Thoracic aorta (tissue), 2 donors: ENCODE measurements at regions not wholly inside any gene's neighbourhood (a gene's known extent, or its start where the extent isn't known, plus 50 kb on each side); places are given as distances from the start of the nearest gene placed in this dataset.

Source experiments
- ATAC-seq: fragments of 150-250 bp; one replicate; pipeline ENCODE4 v1.8.0; 2017; ENCODE audit warnings: low read depth; ENCODE audit not compliant: insufficient number of reproducible peaks, low FRiP score
- DNase-seq: peaks from one replicate; pipeline ENCODE4 v3.0.0-alpha.2; 2020; ENCODE audit warnings: low spot score
- H3K27ac ChIP-seq, 2 donors: fragments of 200-600 bp; sonication (generic); 1 replicate in 1 of 2; 2 replicates in 1 of 2; pipeline ENCODE4 v1.5.1; 2016; ENCODE audit warnings: mild to moderate bottlenecking in 2 of 2, moderate library complexity in 2 of 2
- H3K27me3 ChIP-seq: fragments of 200-600 bp; sonication (generic); replicated peaks from 2 replicates; pipeline ENCODE4 v1.6.0; 2016; ENCODE audit warnings: mild to moderate bottlenecking; ENCODE audit not compliant: insufficient read depth
- H3K36me3 ChIP-seq: fragments of 200-600 bp; sonication (generic); one replicate; pipeline ENCODE4 v1.5.1; 2016
- H3K4me1 ChIP-seq, 2 donors: fragments of 200-600 bp; sonication (generic); 1 replicate in 1 of 2; 2 replicates in 1 of 2; pipeline versions ENCODE4 v1.5.1 to v1.6.0; 2016; ENCODE audit warnings: low read depth in 2 of 2, mild to moderate bottlenecking in 1 of 2; ENCODE audit not compliant: control insufficient read depth in 1 of 2
- H3K4me3 ChIP-seq: fragments of 200-600 bp; sonication (generic); 2 replicates; pipeline ENCODE4 v1.5.1; 2016; ENCODE audit warnings: mild to moderate bottlenecking
- H3K9me3 ChIP-seq: fragments of 200-600 bp; sonication (generic); 2 replicates; pipeline ENCODE4 v1.5.1; 2016
- TF ChIP-seq, protein P1 (sequence below): fragments of 200-600 bp; sonication (generic); IDR thresholded peaks from one replicate; pipeline ENCODE4 v1.5.1; 2019; ENCODE audit warnings: antibody characterized with exemption

DNA sequence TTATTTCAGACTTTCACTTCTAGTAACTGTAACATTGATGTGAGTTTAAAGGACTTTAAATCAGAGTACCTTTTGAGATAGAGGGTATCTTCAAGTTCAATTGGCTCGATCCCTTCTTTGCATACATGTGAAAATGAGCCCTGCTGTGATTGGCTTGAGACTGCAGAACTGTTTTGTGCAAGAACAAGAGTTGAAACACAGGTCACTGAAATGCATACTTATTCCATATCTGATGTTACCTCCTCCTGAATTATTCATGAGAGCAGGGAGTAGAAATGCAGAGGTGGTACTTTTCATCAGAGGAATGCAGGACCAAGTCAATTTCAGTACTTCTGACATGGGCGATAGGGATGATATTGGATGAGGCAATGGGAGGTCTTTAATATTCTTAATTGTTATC lies 459.5 kb downstream of the TLR4 start:
- Histone ChIP-seq H3K36me3 (no peaks in the 10 kb centered on the region), H3K4me3 (no peak overlapping the region), H3K27me3 (no peaks in the 10 kb centered on the region), H3K4me1 (no peaks in the 10 kb centered on the region), H3K27ac (no peak overlapping the region), H3K9me3 (no peaks in the 10 kb centered on the region)
- TF ChIP-seq, protein P1, sequence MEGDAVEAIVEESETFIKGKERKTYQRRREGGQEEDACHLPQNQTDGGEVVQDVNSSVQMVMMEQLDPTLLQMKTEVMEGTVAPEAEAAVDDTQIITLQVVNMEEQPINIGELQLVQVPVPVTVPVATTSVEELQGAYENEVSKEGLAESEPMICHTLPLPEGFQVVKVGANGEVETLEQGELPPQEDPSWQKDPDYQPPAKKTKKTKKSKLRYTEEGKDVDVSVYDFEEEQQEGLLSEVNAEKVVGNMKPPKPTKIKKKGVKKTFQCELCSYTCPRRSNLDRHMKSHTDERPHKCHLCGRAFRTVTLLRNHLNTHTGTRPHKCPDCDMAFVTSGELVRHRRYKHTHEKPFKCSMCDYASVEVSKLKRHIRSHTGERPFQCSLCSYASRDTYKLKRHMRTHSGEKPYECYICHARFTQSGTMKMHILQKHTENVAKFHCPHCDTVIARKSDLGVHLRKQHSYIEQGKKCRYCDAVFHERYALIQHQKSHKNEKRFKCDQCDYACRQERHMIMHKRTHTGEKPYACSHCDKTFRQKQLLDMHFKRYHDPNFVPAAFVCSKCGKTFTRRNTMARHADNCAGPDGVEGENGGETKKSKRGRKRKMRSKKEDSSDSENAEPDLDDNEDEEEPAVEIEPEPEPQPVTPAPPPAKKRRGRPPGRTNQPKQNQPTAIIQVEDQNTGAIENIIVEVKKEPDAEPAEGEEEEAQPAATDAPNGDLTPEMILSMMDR, result no peak
- no peak for ATAC-seq
- DNase-seq, result no peak

DNA sequence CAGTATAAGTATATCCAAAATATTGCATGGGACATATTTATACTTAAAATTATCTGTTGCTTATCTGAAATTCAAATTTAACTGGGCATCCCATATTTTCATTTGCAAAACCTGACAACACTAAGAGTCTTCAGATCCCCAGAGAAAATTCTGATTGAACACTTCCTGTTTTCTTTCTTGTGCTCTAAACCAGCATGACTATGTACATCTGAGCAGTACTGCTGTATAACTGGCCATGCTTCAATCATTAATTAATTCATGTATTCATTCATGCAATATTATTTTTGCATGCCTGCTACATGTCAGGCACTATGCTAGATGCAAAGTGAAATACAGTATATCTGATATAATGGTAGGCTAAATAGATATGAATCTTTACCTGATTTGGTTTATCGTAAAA lies 461.2 kb downstream of the TLR4 start:
- H3K9me3 ChIP-seq, result no peaks in the 10 kb centered on the region
- DNase-seq (no peak), ATAC-seq (no peak)
- TF ChIP-seq, protein P1, result no peak
- H3K4me1 ChIP-seq, result no peaks in the 10 kb centered on the region
- no peak overlapping the region for H3K27ac ChIP-seq
- H3K4me3 ChIP-seq, result no peak overlapping the region
- H3K27me3 ChIP-seq, result no peaks in the 10 kb centered on the region
- no peaks in the 10 kb centered on the region for H3K36me3 ChIP-seq

DNA sequence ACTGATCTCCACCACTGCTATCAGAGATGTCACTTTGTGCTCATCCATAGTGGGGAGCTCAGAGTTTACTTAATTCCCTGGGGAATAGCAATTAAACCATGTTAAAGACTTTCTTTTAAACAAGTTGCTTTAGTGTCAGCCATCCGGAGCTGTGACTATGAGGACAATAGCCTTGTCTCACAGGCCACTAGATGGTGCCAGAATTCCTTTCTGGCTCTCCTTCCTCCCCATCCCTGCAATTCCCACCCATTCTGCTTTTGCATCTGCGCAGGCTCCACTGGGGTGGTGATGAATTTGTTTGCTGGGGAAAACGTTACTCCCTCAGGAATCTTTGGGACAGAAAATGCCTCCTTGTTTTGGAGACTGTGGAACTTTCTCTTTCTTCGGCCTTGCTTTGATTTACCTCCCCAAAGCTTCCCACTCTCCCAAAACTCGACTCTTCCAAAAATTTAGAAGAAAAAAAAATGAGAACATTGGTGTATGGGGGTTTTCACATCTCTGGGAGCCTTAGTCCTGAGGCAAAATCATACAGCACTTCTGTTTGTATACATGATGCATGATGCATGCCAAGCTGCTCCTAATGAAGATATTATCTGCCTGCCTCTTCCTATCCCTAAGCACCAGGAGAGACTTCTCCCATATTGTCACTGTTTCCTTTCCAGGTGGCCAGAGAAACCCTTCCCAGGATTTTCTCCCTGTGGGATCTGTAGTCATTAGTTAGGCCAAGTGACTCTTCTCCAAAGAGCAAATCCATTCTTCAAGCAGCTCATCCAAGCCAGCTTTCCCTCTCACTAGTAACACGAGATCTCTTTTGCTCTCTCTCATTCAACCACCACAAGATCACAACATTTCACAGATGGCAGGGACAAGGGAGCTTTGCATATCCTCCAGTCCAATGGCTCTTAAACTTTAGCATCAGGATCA lies 466.1 kb downstream of the TLR4 start:
- Histone ChIP-seq H3K36me3 (no peaks in the 10 kb centered on the region), H3K9me3 (no peaks in the 10 kb centered on the region), H3K4me1 (no peaks in the 10 kb centered on the region), H3K27ac (no peak overlapping the region), H3K4me3 (no peak overlapping the region), H3K27me3 (no peaks in the 10 kb centered on the region)
- ATAC-seq, result no peak
- TF ChIP-seq, protein P1, result no peak
- DNase-seq, result no peak

DNA sequence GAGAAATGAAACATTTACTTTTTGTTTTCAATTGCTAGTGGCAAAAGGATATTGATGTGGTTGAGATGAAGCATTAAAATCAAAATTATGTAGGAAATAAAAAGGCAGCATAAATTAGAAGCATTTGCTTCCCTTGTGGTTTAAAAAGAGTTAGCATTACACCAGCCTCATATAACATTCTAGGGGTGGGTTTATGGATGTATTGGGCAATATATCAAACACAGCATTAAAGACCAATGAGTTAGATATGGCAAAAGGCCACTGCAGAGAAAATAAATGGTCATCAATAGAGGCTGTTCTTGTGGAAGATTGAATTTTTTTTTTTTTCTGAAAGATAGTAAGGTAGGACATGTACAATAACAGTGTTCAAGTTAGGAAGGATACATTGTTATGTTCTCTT lies 473.0 kb downstream of the TLR4 start:
- no peaks in the 10 kb centered on the region for H3K9me3 ChIP-seq
- ATAC-seq (no peak), DNase-seq (no peak)
- no peak overlapping the region for H3K4me3 ChIP-seq
- H3K36me3 ChIP-seq, result no peaks in the 10 kb centered on the region
- no peaks in the 10 kb centered on the region for H3K27me3 ChIP-seq
- no peak overlapping the region for H3K27ac ChIP-seq
- H3K4me1 ChIP-seq, result no peaks in the 10 kb centered on the region
- TF ChIP-seq, protein P1, result no peak

DNA sequence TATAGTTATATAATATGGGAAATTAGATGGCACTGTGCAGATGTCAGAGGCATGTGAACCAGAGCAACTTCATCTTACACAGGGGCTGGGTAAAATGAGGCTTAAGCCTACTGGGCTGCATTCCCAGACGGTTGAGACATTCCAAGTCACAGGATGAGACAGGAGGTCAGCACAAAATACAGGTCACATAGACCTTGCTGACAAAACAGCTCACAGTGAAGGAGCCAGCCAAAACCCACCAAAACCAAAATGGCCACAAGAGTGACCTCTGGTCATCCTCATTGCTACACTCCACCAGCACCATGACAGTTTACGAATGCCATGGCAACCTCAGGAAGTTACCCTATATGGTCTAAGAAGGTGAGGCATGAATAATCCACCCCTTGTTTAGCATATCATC lies 479.4 kb downstream of the TLR4 start:
- DNase-seq, result no peak
- H3K9me3 ChIP-seq, result no peaks in the 10 kb centered on the region
- no peaks in the 10 kb centered on the region for H3K4me1 ChIP-seq
- no peak for ATAC-seq
- H3K4me3 ChIP-seq, result no peak overlapping the region
- no peak overlapping the region for H3K27ac ChIP-seq
- H3K36me3 ChIP-seq, result no peaks in the 10 kb centered on the region
- H3K27me3 ChIP-seq, result no peaks in the 10 kb centered on the region
- TF ChIP-seq, protein P1, result no peak
